Astrocyte (in vitro differentiated cells and primary cell): ENCODE measurements at regions not wholly inside any gene's neighbourhood (a gene's known extent, or its start where the extent isn't known, plus 50 kb on each side); places are given as distances from the start of the nearest gene placed in this dataset.

Experiments
- DNase-seq: peaks from one replicate; pipeline ENCODE4 v3.0.0-alpha.2; 2010; ENCODE audit warnings: low read depth
- FAIRE-seq: peaks from 2 replicates; lab custom pipeline; 2011; peaks lifted over from hg19 to GRCh38; lab: Jason Lieb, UNC
- H2AFZ ChIP-seq: 2 replicates; pipeline ENCODE4 v1.6.0; 2012; ENCODE audit warnings: low read depth, low read length, inconsistent platforms
- H3K27ac ChIP-seq: 2 replicates; pipeline ENCODE4 v1.5.1; 2011; ENCODE audit warnings: low read depth, low read length, inconsistent platforms
- H3K27me3 ChIP-seq: 2 replicates; pipeline ENCODE4 v1.6.0; 2011; ENCODE audit warnings: low read length, inconsistent platforms; ENCODE audit not compliant: insufficient read depth
- H3K36me3 ChIP-seq: 2 replicates; pipeline ENCODE4 v1.5.1; 2011; ENCODE audit warnings: low read length, inconsistent platforms; ENCODE audit not compliant: insufficient read depth
- H3K4me1 ChIP-seq: 2 replicates; pipeline ENCODE4 v1.5.1; 2011; ENCODE audit warnings: low read length, inconsistent platforms; ENCODE audit not compliant: insufficient read depth
- H3K4me2 ChIP-seq: 2 replicates; pipeline ENCODE4 v1.6.0; 2012; ENCODE audit warnings: low read length, inconsistent platforms
- H3K4me3 ChIP-seq: 2 replicates; pipeline ENCODE4 v1.5.1; 2011; ENCODE audit warnings: low read depth, mild to moderate bottlenecking, low read length, inconsistent platforms; ENCODE audit not compliant: insufficient read depth
- H3K79me2 ChIP-seq: 2 replicates; pipeline ENCODE4 v1.6.0; 2012; ENCODE audit warnings: mild to moderate bottlenecking, low read length, inconsistent platforms; ENCODE audit not compliant: insufficient read depth
- H3K9ac ChIP-seq: 2 replicates; pipeline ENCODE4 v1.6.0; 2012; ENCODE audit warnings: mild to moderate bottlenecking, low read length, inconsistent platforms
- H3K9me3 ChIP-seq: 2 replicates; pipeline ENCODE4 v1.5.1; 2012; ENCODE audit warnings: low read depth, mild to moderate bottlenecking, low read length, inconsistent platforms; ENCODE audit not compliant: insufficient read depth
- H4K20me1 ChIP-seq: 2 replicates; pipeline ENCODE4 v1.6.0; 2012; ENCODE audit warnings: low read length, inconsistent platforms; ENCODE audit not compliant: insufficient read depth
- H3K27ac Mint-ChIP-seq: one replicate; pipeline ENCODE4 v1.8.0; 2021; ENCODE audit warnings: mild to moderate bottlenecking, mixed read lengths; ENCODE audit not compliant: unreplicated experiment
- H3K27me3 Mint-ChIP-seq: one replicate; pipeline ENCODE4 v1.8.0; 2021; ENCODE audit warnings: low read depth, mixed read lengths; ENCODE audit not compliant: unreplicated experiment
- H3K36me3 Mint-ChIP-seq: one replicate; pipeline ENCODE4 v1.8.0; 2021; ENCODE audit warnings: low read depth, mixed read lengths; ENCODE audit not compliant: unreplicated experiment
- H3K4me1 Mint-ChIP-seq: one replicate; pipeline ENCODE4 v1.8.0; 2021; ENCODE audit warnings: low read depth, mixed read lengths; ENCODE audit not compliant: unreplicated experiment
- H3K4me3 Mint-ChIP-seq: one replicate; pipeline ENCODE4 v1.8.0; 2021; ENCODE audit warnings: mild to moderate bottlenecking, moderate library complexity, mixed read lengths; ENCODE audit not compliant: unreplicated experiment
- H3K9me3 Mint-ChIP-seq: one replicate; pipeline ENCODE4 v1.8.0; 2021; ENCODE audit warnings: mild to moderate bottlenecking, mixed read lengths; ENCODE audit not compliant: unreplicated experiment
- EZH2 ChIP-seq: IDR thresholded peaks from 2 replicates; pipeline ENCODE4 v1.6.1; 2012; ENCODE audit warnings: mild to moderate bottlenecking, low read length, inconsistent platforms; ENCODE audit not compliant: insufficient read depth
- TF ChIP-seq, protein P1 (sequence below): IDR thresholded peaks from 2 replicates; pipeline ENCODE4 v1.5.1; 2011; ENCODE audit warnings: low read depth, mild to moderate bottlenecking, inconsistent platforms, low read length, moderate library complexity; ENCODE audit not compliant: insufficient read depth

DNA sequence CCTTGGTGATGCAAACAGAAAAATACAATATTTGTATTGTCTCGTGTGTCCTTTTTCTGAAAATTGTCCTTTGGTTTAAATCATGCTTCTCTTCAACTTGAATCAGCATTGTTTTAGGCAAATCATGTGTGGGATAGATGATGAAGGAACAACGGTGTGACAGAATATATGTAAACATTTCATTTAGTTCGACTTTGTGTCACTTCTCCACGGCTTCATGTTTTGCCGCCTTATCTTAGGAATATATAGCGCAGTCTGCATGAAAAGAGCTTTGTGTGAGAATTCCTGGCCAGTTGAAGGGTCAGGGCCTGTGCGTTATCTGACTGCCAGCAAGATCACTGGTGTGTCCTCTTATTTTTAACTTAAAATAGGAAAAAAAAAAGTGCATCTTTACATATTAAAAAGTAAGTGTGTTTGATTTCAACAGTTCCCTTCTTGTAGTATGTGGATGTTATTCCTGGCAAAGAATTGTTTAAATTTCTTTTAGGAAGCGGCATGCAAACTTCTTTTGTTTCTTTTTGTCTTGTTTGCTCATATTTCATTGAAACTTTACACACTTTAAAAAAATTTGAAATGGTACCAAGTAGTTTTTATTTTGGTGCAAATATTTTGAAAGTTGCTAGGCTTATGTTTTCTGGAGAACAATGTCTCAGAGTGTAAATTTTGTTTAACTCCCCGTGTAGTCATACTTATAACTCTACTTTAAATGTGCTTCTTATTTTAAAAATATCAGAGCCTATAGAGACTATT lies 465.2 kb downstream of the USP25 start:
- peak overlapping the region; percentile 42 for H3K4me3 Mint-ChIP-seq
- H3K4me1 ChIP-seq = peaks cover 4% of the 10 kb centered on the region
- H3K4me3 ChIP-seq = peak overlapping the region; percentile 75
- TF ChIP-seq, protein P1, sequence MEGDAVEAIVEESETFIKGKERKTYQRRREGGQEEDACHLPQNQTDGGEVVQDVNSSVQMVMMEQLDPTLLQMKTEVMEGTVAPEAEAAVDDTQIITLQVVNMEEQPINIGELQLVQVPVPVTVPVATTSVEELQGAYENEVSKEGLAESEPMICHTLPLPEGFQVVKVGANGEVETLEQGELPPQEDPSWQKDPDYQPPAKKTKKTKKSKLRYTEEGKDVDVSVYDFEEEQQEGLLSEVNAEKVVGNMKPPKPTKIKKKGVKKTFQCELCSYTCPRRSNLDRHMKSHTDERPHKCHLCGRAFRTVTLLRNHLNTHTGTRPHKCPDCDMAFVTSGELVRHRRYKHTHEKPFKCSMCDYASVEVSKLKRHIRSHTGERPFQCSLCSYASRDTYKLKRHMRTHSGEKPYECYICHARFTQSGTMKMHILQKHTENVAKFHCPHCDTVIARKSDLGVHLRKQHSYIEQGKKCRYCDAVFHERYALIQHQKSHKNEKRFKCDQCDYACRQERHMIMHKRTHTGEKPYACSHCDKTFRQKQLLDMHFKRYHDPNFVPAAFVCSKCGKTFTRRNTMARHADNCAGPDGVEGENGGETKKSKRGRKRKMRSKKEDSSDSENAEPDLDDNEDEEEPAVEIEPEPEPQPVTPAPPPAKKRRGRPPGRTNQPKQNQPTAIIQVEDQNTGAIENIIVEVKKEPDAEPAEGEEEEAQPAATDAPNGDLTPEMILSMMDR = no peak
- TF ChIP-seq EZH2 = no peak
- H3K27ac Mint-ChIP-seq = peak overlapping the region; percentile 60
- peak overlapping the region; percentile 66 for H2AFZ ChIP-seq
- no peaks in the 10 kb centered on the region for H3K36me3 Mint-ChIP-seq
- H3K9me3 ChIP-seq = no peaks in the 10 kb centered on the region
- H4K20me1 ChIP-seq = no peaks in the 10 kb centered on the region
- FAIRE-seq = no peak
- peaks cover 15% of the 10 kb centered on the region for H3K4me1 Mint-ChIP-seq
- H3K27ac ChIP-seq = peak overlapping the region; percentile 88
- peaks cover 52% of the 10 kb centered on the region for H3K79me2 ChIP-seq
- H3K36me3 ChIP-seq = no peaks in the 10 kb centered on the region
- peak overlapping the region; percentile 95 for H3K4me2 ChIP-seq
- H3K9me3 Mint-ChIP-seq = no peaks in the 10 kb centered on the region
- no peaks in the 10 kb centered on the region for H3K27me3 Mint-ChIP-seq
- no peaks in the 10 kb centered on the region for H3K27me3 ChIP-seq
- peak; percentile 45 for DNase-seq
- H3K9ac ChIP-seq = peak overlapping the region; percentile 88

DNA sequence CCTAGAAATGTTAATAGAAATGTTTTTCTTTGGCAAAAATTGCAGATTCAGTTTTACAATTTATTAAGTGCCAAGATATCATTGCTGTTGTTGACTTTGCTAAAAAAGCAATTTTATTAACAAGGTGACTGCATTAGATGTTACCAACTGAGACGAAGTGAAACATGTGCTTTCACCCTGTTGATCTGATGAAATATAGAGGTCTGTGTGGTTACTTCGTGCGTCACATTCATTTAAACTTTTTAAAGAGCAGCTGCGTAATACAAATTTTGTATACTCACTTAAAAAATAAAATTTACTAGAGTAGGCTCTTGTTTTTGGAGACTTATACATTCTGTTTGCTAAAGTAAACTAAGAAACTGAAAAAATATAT lies 465.7 kb downstream of the USP25 start:
- peaks cover 15% of the 10 kb centered on the region for H3K4me1 Mint-ChIP-seq
- FAIRE-seq = peak; percentile 45
- no peaks in the 10 kb centered on the region for H3K9me3 Mint-ChIP-seq
- Histone ChIP-seq H3K4me2 (peak overlapping the region; percentile 95), H3K79me2 (peaks cover 54% of the 10 kb centered on the region), H3K9ac (peak overlapping the region; percentile 88), H2AFZ (no peak overlapping the region), H3K9me3 (no peaks in the 10 kb centered on the region), H3K4me1 (peaks cover 4% of the 10 kb centered on the region), H3K27ac (peak overlapping the region; percentile 88), H3K27me3 (no peaks in the 10 kb centered on the region), H3K36me3 (no peaks in the 10 kb centered on the region), H4K20me1 (no peaks in the 10 kb centered on the region), H3K4me3 (peak overlapping the region; percentile 75)
- H3K4me3 Mint-ChIP-seq = peak overlapping the region; percentile 20
- DNase-seq = peak; percentile 71
- peak overlapping the region; percentile 60 for H3K27ac Mint-ChIP-seq
- no peaks in the 10 kb centered on the region for H3K27me3 Mint-ChIP-seq
- no peaks in the 10 kb centered on the region for H3K36me3 Mint-ChIP-seq
- TF ChIP-seq, protein P1 = no peak
- no peak for TF ChIP-seq EZH2

- H2AFZ ChIP-seq = no peak overlapping the region
- Mint-ChIP-seq H3K27me3 (no peaks in the 10 kb centered on the region), H3K27ac (no peak overlapping the region), H3K4me3 (no peak overlapping the region), H3K36me3 (no peaks in the 10 kb centered on the region), H3K4me1 (peaks cover 15% of the 10 kb centered on the region), H3K9me3 (no peaks in the 10 kb centered on the region)
- H3K27ac ChIP-seq = peak overlapping the region; percentile 88
- H3K4me2 ChIP-seq = peak overlapping the region; percentile 95
- peaks cover 4% of the 10 kb centered on the region for H3K4me1 ChIP-seq
- no peaks in the 10 kb centered on the region for H3K27me3 ChIP-seq
- H3K79me2 ChIP-seq = peaks cover 58% of the 10 kb centered on the region
- FAIRE-seq (no peak), DNase-seq (peak; percentile 25)
- H4K20me1 ChIP-seq = no peaks in the 10 kb centered on the region
- H3K9ac ChIP-seq = peak overlapping the region; percentile 88
- no peaks in the 10 kb centered on the region for H3K9me3 ChIP-seq
- TF ChIP-seq, protein P1 = no peak
- no peak for TF ChIP-seq EZH2
- H3K4me3 ChIP-seq = peak overlapping the region; percentile 75
- H3K36me3 ChIP-seq = no peaks in the 10 kb centered on the region
Measured at GRCh38 chr21:16196001-16196400, 466.2 kb downstream of the USP25 start.
